Upper lobe of left lung (tissue), 6 donors: ENCODE measurements at regions not wholly inside any gene's neighbourhood (a gene's known extent, or its start where the extent isn't known, plus 50 kb on each side); places are given as distances from the start of the nearest gene placed in this dataset.

Source experiments
- ATAC-seq, 2 donors: fragments of 200-7000 bp; cut with Tn5 transposase; one replicate each; pipeline ENCODE4 v1.9.1; 2022; ENCODE audit warnings: mild to moderate bottlenecking in 2 of 2, moderate library complexity in 2 of 2; ENCODE audit not compliant: low FRiP score in 2 of 2
- DNase-seq, 2 donors: peaks; one replicate each; pipeline ENCODE4 v3.0.0-alpha.2; 2019 to 2020
- H3K27ac ChIP-seq, 4 donors: fragments of 200-600 bp; sonication (generic); one replicate each; pipeline ENCODE4 v1.5.1; 2016 to 2019
- H3K27me3 ChIP-seq, 4 donors: fragments of 200-600 bp; sonication (generic); one replicate each; pipeline ENCODE4 v1.5.1; 2017 to 2019
- H3K36me3 ChIP-seq, 4 donors: fragments of 200-600 bp; sonication (generic); one replicate each; pipeline ENCODE4 v1.5.1; 2016 to 2019
- H3K4me1 ChIP-seq, 4 donors: fragments of 200-600 bp; sonication (generic); one replicate each; pipeline ENCODE4 v1.5.1; 2018 to 2019
- H3K4me3 ChIP-seq, 4 donors: fragments of 200-600 bp; sonication (generic); one replicate each; pipeline ENCODE4 v1.5.1; 2017 to 2019; ENCODE audit warnings: mild to moderate bottlenecking in 2 of 4, moderate library complexity in 1 of 4
- H3K9me3 ChIP-seq, 4 donors: fragments of 200-600 bp; sonication (generic); one replicate each; pipeline ENCODE4 v1.5.1; 2018 to 2019
- CTCF ChIP-seq, 6 experiments: fragments of 450-650 bp in 4 of 6; fragments of 200-600 bp in 2 of 6; sonication (generic) in 2 of 6; IDR thresholded peaks; one replicate each; pipeline ENCODE4 v1.5.1; 2016 to 2019; ENCODE audit warnings: antibody characterized with exemption in 6 of 6
- EP300 ChIP-seq, 4 donors: sonication (generic); formaldehyde crosslinking; IDR thresholded peaks; one replicate each; pipeline ENCODE4 v1.5.1; 2017; ENCODE audit warnings: antibody characterized with exemption in 4 of 4, control low read depth in 2 of 4
- POLR2A ChIP-seq, 4 donors: fragments of 450-650 bp; IDR thresholded peaks; one replicate each; pipeline ENCODE4 v1.5.1; 2016 to 2017; ENCODE audit warnings: antibody characterized with exemption in 4 of 4, mild to moderate bottlenecking in 2 of 4
- POLR2AphosphoS5 ChIP-seq, 2 donors: sonication (generic); formaldehyde crosslinking; IDR thresholded peaks; one replicate each; pipeline ENCODE4 v1.5.1; 2017; ENCODE audit warnings: antibody characterized with exemption in 2 of 2
- WGBS, 2 donors: methylation state at CpG; one replicate each; pipeline ENCODE4 v1.1.5; 2017 to 2018; 5-methylcytosine and 5-hydroxymethylcytosine counted together
- donor health status: DM: no; HTN: no; CAD: no; lungs with moderate emphysema.
- donor health status: DM: no; HTN: yes; CAD: no; lungs with severe emphysema.

- ATAC-seq (no peak), DNase-seq (no peak)
- Histone ChIP-seq H3K36me3 (no peaks in the 10 kb centered on the region), H3K27ac (no peak overlapping the region), H3K4me3 (no peak overlapping the region), H3K27me3 (no peaks in the 10 kb centered on the region), H3K4me1 (peaks cover 0 to 3% (median 0%) of the 10 kb centered on the region in 4 donors), H3K9me3 (peaks cover 0 to 4% (median 0%) of the 10 kb centered on the region in 4 donors)
- WGBS, 2 donors: 78 to 79% methylated on average over 6 of the region's 6 CpGs
- TF ChIP-seq CTCF (IDR thresholded peaks at IDR 0.05) (no peak), POLR2AphosphoS5 (IDR thresholded peaks at IDR 0.05) (no peak), EP300 (IDR thresholded peaks at IDR 0.05) (no peak), POLR2A (IDR thresholded peaks at IDR 0.05) (no peak)
Observed at GRCh38 chr12:94770791-94771190, 120.4 kb upstream of the TMCC3 start.

GRCh38 chr12:94769776-94770759 is 119.7 kb upstream of the TMCC3 start:
- WGBS, 2 donors: 38 to 50% methylated on average over 5 of the region's 5 CpGs
- no peak for ATAC-seq
- DNase-seq: no peak
- no peak overlapping the region for H3K27ac ChIP-seq
- no peak overlapping the region for H3K4me3 ChIP-seq
- no peaks in the 10 kb centered on the region for H3K27me3 ChIP-seq
- peaks cover 0 to 3% (median 0%) of the 10 kb centered on the region in 4 donors for H3K4me1 ChIP-seq
- TF ChIP-seq POLR2A (IDR thresholded peaks at IDR 0.05) (no peak), CTCF (IDR thresholded peaks at IDR 0.05) (no peak), POLR2AphosphoS5 (IDR thresholded peaks at IDR 0.05) (no peak), EP300 (IDR thresholded peaks at IDR 0.05) (no peak)
- peaks cover 0 to 4% (median 0%) of the 10 kb centered on the region in 4 donors for H3K9me3 ChIP-seq
- H3K36me3 ChIP-seq: no peaks in the 10 kb centered on the region

GRCh38 chr12:94769047-94769420 is 118.7 kb upstream of the TMCC3 start:
- ATAC-seq: no peak
- 70% methylated on average over 8 of the region's 8 CpGs for WGBS, 2 donors

GRCh38 chr12:94768398-94769046 is 118.2 kb upstream of the TMCC3 start:
- H3K9me3 ChIP-seq: no peaks in the 10 kb centered on the region
- H3K4me1 ChIP-seq: peaks cover 0 to 5% (median 3%) of the 10 kb centered on the region in 4 donors
- H3K27ac ChIP-seq: no peak overlapping the region
- no peaks in the 10 kb centered on the region for H3K27me3 ChIP-seq
- no peak for TF ChIP-seq CTCF (IDR thresholded peaks at IDR 0.05)
- TF ChIP-seq EP300 (IDR thresholded peaks at IDR 0.05): no peak
- TF ChIP-seq POLR2AphosphoS5 (IDR thresholded peaks at IDR 0.05): no peak
- DNase-seq (no peak), ATAC-seq (no peak)
- no peak overlapping the region for H3K4me3 ChIP-seq
- no peaks in the 10 kb centered on the region for H3K36me3 ChIP-seq
- 60 to 61% methylated on average over 7 of the region's 7 CpGs for WGBS, 2 donors

More at GRCh38 chr12:94769047-94769420, 118.7 kb upstream of the TMCC3 start:
- Histone ChIP-seq H3K4me1 (peaks cover 0 to 4% (median 2%) of the 10 kb centered on the region in 4 donors), H3K27ac (no peak overlapping the region), H3K36me3 (no peaks in the 10 kb centered on the region), H3K4me3 (no peak overlapping the region), H3K9me3 (peaks cover 0 to 2% (median 0%) of the 10 kb centered on the region in 4 donors), H3K27me3 (no peaks in the 10 kb centered on the region)
- no peak for TF ChIP-seq EP300 (IDR thresholded peaks at IDR 0.05)
- no peak for TF ChIP-seq POLR2AphosphoS5 (IDR thresholded peaks at IDR 0.05)
- no peak for DNase-seq

GRCh38 chr12:94767956-94768355 is 117.6 kb upstream of the TMCC3 start:
- H3K4me3 ChIP-seq: no peak overlapping the region
- no peaks in the 10 kb centered on the region for H3K9me3 ChIP-seq
- no peak for DNase-seq

More at GRCh38 chr12:94767956-94768355, 117.6 kb upstream of the TMCC3 start:
- Histone ChIP-seq H3K4me1 (peaks cover 0 to 5% (median 3%) of the 10 kb centered on the region in 4 donors), H3K36me3 (no peaks in the 10 kb centered on the region), H3K27ac (no peak overlapping the region), H3K27me3 (no peaks in the 10 kb centered on the region)
- no peak for TF ChIP-seq POLR2A (IDR thresholded peaks at IDR 0.05)
- no peak for TF ChIP-seq POLR2AphosphoS5 (IDR thresholded peaks at IDR 0.05)
- no peak for TF ChIP-seq EP300 (IDR thresholded peaks at IDR 0.05)
- TF ChIP-seq CTCF (IDR thresholded peaks at IDR 0.05): no peak
- WGBS, 2 donors: 71 to 74% methylated on average over 5 of the region's 5 CpGs
- no peak for ATAC-seq
